ENCODE measurements at regions not wholly inside any gene's neighbourhood (a gene's known extent, or its start where the extent isn't known, plus 50 kb on each side); places are given as distances from the start of the nearest gene placed in this dataset.

DNA sequence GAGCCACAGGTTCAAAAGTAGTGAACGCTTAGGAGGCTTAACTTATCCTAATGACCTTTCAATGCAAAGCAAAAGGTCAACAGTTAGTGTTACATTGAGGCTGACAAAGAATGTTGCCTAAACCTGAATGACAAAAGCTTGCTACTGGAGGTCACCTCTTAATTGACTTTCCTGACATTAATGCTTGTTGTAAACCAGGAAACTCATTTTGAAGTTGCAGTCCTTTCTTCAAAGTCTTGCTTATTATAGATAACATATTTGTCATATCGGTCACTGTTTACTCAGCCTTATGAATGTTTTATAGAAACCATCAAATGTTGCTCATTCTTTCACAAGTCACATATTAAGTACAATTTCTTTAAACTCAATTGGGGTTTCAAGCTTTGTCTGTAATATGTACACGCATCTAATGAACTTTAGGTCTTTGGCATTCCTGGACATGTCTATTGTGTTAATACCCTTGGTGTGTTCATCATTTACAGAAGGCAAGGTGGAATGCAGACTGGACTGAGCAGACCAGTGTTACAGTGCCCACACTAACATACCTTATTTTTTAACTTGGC is 488.2 kb upstream of the NECTIN3 start:
- no peak for TF ChIP-seq YY1 (IDR thresholded peaks at IDR 0.05; ENCODE audit: insufficient read depth, insufficient read length)
- TF ChIP-seq SUZ12 (IDR thresholded peaks at IDR 0.05; ENCODE audit: extremely low read depth, insufficient read depth, insufficient read length): no peak

Data from NT2/D1 (cell line).